ENCODE measurements at regions not wholly inside any gene's neighbourhood (a gene's known extent, or its start where the extent isn't known, plus 50 kb on each side); places are given as distances from the start of the nearest gene placed in this dataset.

DNA sequence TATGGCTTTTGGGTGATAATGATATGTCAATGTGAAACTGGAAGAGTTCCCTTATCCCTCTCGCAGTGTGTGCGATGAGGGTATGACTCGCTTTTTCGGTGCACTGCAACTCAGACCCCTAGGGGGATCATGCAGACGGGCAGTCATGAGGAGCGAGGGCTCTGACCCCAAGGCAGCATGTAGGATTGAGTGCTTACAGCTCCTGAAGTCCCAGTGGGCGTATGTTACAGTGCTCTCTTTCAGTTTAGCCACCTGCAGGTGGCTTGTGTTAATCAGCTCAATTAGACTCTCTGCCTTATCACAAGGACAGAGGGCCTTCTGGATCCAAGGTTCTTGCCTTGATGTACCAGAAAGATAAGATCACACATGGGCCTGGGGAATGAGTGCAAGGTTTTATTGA lies 1269.9 kb upstream of the GYPC start:
- Histone ChIP-seq H3K9me3 (ENCODE audit: control insufficient read depth, insufficient read depth, low read length) (peaks cover 2% of the 10 kb centered on the region; the same call in 1 of the 2 replicates), H2AK5ac (ENCODE audit: low read depth, low read length) (no peak overlapping the region), H3K9ac (ENCODE audit: low read depth, low read length) (no peak overlapping the region), H3K4me3 (ENCODE audit: insufficient read depth, low read depth, low read length) (no peak overlapping the region), H3K4me2 (ENCODE audit: low read depth, low read length) (no peak overlapping the region), H3K56ac (ENCODE audit: extremely low read depth, insufficient read depth, low read length) (no peak overlapping the region), H2AFZ (replicated peaks; ENCODE audit: low read length, poor library complexity) (no peak overlapping the region), H3K4me1 (ENCODE audit: control insufficient read depth, insufficient read depth, low read length) (no peaks in the 10 kb centered on the region), H2BK20ac (ENCODE audit: low read depth, low read length) (no peak overlapping the region), H3K36me3 (ENCODE audit: control insufficient read depth, insufficient read depth, low read length) (no peaks in the 10 kb centered on the region), H3K27ac (ENCODE audit: insufficient read depth, low read length) (no peak overlapping the region), H4K5ac (ENCODE audit: low read depth, low read length) (no peak overlapping the region), H2BK5ac (ENCODE audit: low read depth, low read length, poor library complexity, severe bottlenecking) (no peak overlapping the region), H3K79me1 (ENCODE audit: low read depth in 1 of 2, low read length in 2 of 2) (no peaks in the 10 kb centered on the region), H3K23ac (ENCODE audit: low read depth, low read length) (no peak overlapping the region), H3K27me3 (ENCODE audit: control insufficient read depth, insufficient read depth, low read length) (no peaks in the 10 kb centered on the region), H3K14ac (replicated peaks; ENCODE audit: low read depth, low read length) (no peak overlapping the region), H4K91ac (ENCODE audit: insufficient read depth, low read depth, low read length) (no peak overlapping the region), H3K4ac (ENCODE audit: low read depth, low read length) (no peak overlapping the region), H4K20me1 (ENCODE audit: insufficient read depth, low read length) (no peaks in the 10 kb centered on the region), H3K18ac (ENCODE audit: low read depth, low read length) (no peak overlapping the region), H2BK15ac (ENCODE audit: low read depth, low read length) (no peak overlapping the region), H2BK120ac (ENCODE audit: low read depth, low read length) (no peak overlapping the region), H2AK9ac (replicated peaks; ENCODE audit: low read depth, low read length, poor library complexity) (no peak overlapping the region), H4K8ac (ENCODE audit: low read depth in 2 of 2, low read length in 2 of 2) (no peak overlapping the region), H3K9me1 (ENCODE audit: insufficient read depth, low read length) (no peaks in the 10 kb centered on the region)
- in situ Hi-C loops (cut with MboI; ENCODE audit: low sequenced_read_pairs) (no loop called here), intact Hi-C loops (cut with micrococcal nuclease) (no loop called here), dilution Hi-C loops (cut with HindIII; ENCODE audit: low sequenced_read_pairs, unreplicated experiment) (no loop called here)
- TF ChIP-seq RFX5 (IDR thresholded peaks at IDR 0.05; ENCODE audit: low read depth, low read length), result no peak
- TF ChIP-seq RAD21 (IDR thresholded peaks at IDR 0.05; ENCODE audit: low read length), result no peak
- TF ChIP-seq, protein P1, sequence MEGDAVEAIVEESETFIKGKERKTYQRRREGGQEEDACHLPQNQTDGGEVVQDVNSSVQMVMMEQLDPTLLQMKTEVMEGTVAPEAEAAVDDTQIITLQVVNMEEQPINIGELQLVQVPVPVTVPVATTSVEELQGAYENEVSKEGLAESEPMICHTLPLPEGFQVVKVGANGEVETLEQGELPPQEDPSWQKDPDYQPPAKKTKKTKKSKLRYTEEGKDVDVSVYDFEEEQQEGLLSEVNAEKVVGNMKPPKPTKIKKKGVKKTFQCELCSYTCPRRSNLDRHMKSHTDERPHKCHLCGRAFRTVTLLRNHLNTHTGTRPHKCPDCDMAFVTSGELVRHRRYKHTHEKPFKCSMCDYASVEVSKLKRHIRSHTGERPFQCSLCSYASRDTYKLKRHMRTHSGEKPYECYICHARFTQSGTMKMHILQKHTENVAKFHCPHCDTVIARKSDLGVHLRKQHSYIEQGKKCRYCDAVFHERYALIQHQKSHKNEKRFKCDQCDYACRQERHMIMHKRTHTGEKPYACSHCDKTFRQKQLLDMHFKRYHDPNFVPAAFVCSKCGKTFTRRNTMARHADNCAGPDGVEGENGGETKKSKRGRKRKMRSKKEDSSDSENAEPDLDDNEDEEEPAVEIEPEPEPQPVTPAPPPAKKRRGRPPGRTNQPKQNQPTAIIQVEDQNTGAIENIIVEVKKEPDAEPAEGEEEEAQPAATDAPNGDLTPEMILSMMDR (conservative IDR thresholded peaks at IDR 0.05; ENCODE audit: low read depth, low read length), result no peak
- TF ChIP-seq CEBPB (IDR thresholded peaks at IDR 0.05; ENCODE audit: low read depth, low read length), result no peak
- TF ChIP-seq, protein P2, sequence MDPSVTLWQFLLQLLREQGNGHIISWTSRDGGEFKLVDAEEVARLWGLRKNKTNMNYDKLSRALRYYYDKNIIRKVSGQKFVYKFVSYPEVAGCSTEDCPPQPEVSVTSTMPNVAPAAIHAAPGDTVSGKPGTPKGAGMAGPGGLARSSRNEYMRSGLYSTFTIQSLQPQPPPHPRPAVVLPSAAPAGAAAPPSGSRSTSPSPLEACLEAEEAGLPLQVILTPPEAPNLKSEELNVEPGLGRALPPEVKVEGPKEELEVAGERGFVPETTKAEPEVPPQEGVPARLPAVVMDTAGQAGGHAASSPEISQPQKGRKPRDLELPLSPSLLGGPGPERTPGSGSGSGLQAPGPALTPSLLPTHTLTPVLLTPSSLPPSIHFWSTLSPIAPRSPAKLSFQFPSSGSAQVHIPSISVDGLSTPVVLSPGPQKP (IDR thresholded peaks at IDR 0.05; ENCODE audit: borderline replicate concordance, low read depth, low read length), result no peak
- TF ChIP-seq BHLHE40 (IDR thresholded peaks at IDR 0.05; ENCODE audit: low read depth, low read length), result no peak
- TF ChIP-seq, protein P3, sequence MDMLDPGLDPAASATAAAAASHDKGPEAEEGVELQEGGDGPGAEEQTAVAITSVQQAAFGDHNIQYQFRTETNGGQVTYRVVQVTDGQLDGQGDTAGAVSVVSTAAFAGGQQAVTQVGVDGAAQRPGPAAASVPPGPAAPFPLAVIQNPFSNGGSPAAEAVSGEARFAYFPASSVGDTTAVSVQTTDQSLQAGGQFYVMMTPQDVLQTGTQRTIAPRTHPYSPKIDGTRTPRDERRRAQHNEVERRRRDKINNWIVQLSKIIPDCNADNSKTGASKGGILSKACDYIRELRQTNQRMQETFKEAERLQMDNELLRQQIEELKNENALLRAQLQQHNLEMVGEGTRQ (IDR thresholded peaks at IDR 0.05; ENCODE audit: low read depth, low read length), result no peak
- no peak for TF ChIP-seq RCOR1 (IDR thresholded peaks at IDR 0.05; ENCODE audit: insufficient replicate concordance, low read length)
- no peak for TF ChIP-seq POLR2A (IDR thresholded peaks at IDR 0.05; ENCODE audit: low read depth, low read length)
- TF ChIP-seq MAFK (IDR thresholded peaks at IDR 0.05; ENCODE audit: low read depth, low read length), result no peak
- no peak for TF ChIP-seq MXI1 (IDR thresholded peaks at IDR 0.05; ENCODE audit: borderline replicate concordance, low read depth, low read length)
- TF ChIP-seq CHD1 (IDR thresholded peaks at IDR 0.05; ENCODE audit: low read depth, low read length), result no peak
- no peak for TF ChIP-seq SMC3 (IDR thresholded peaks at IDR 0.05; ENCODE audit: low read depth, low read length)
- no peak for TF ChIP-seq MAZ (IDR thresholded peaks at IDR 0.05; ENCODE audit: borderline replicate concordance, low read depth, low read length)
- TF ChIP-seq NFE2L2 (IDR thresholded peaks at IDR 0.05; ENCODE audit: low read depth, low read length), result no peak
- TF ChIP-seq FOS (IDR thresholded peaks at IDR 0.05; ENCODE audit: low read depth, low read length), result no peak
- CTCF ChIA-PET, result no interaction called here
- ATAC-seq (ENCODE audit: low read depth) (no peak), DNase-seq (no peak)
- POLR2A ChIA-PET (ENCODE audit: unreplicated experiment), result no interaction called here
- 43% methylated on average over 3 of the region's 7 CpGs; no CpG with 5 or more reads in 1 of the 2 experiments for WGBS, 2 experiments (ENCODE audit: extremely low coverage in 2 of 2, insufficient read length in 1 of 2)
- no TSS peak for BruUV-seq (replicated peaks)

Data from IMR-90 (cell line).